GOT3 (cell line): ENCODE measurements at regions not wholly inside any gene's neighbourhood (a gene's known extent, or its start where the extent isn't known, plus 50 kb on each side); places are given as distances from the start of the nearest gene placed in this dataset.

Source experiments
- DNase-seq: peaks from one replicate; lab custom pipeline; 2025; ENCODE audit warnings: mixed read lengths; lab: John Stamatoyannopoulos, UW

DNA sequence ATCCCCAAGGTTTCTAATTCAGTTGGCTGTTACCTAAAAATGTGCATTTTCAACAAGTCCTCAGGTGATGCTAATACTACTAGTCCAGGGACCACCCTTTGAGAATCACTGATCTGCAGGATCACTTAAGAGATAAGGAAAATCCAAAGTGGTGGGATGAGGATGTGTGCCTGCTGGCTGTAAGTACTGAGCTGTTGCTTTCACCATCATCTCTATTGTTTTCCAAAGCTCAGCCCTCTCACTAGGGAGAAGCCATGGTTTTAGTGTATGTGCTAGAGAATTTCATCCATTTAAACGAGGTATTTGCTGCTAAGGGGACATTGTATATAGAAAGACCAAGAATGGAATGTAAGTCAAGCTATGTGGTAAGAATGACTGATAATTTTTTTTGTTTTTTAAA is 202.3 kb downstream of the KIF21A start:
- no peak for DNase-seq

DNA sequence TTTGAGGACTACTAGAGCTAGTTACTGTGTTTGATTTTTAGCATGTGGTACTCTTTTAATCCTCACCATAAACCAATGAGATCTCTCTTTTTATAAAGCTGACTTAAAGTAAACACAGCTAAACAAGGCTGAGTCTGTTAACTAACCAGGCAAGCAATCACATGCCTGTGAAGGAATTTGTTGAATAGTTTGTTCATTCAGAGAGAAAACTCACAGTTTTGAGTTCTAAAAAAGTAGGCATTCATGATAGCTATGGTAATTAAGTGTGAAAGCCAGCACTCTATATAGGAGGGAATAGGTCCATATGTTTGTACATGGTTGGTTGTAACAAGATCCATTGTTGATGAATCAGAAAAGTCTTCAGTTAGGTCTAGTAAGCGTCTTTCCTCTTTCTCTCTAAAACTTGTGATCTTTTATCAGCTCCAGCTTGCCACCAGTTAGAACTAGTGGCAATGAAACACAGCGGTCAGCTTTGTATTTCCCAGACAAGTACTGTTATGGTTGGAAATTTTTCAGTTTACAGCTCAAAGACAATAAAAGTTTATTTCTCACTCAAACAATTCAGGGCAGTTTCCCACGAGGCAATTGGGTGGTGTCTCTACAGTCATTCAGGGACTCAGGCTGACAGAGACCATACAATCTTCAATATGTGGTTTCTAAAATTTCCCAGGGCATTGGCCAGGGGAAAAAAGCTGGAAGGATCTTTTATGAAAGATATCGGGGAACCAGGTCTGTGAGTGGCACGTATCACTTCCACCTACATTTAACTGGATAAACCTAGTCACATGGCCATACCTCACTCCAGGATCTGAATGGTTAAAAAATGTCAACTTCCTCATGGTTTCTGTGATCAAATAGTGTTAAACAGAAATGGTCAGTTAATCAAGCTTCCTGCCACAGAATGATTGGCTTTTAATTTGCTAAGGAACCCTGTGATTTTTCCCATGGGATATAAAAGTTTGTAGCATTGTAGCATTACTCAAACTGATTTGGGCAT is 203.1 kb downstream of the KIF21A start:
- DNase-seq, result no peak

GRCh38 chr12:39237004-39237403 is 205.9 kb downstream of the KIF21A start:
- DNase-seq, result no peak

DNA sequence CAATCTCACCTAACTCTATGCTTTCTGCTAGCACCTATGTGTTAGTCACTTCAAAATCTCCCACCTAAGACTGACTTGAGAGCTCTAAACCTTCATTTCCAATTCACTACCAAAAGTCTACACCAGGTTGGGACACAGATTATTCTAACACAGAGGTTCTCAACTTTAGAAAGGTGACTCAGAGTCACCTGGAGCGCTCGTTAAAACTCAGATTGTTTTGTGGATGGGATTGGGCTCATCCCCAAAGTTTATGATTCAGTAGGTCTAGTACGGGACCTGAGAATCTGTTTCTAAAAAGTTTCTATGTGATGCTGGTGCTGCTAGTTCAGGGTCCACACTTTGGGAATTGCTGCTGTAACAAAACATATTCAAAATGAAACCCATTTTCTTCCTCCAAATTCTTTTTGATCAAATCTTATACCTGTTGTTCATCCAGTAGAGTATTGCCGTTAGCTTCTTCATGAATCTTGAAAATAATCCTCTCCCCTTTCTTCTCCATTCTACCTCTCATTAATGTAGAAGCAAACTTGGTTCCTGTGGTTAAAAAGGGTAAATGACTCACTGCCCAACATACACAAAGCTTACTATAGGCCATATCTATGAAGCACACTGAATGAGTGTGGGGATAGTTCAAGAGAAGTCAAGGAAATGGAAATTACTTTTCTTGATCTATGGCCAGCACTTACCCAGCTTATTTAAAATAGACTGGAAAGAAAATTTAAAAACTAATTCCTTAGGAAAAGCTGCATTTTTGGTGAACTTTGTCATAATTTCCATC is 206.7 kb downstream of the KIF21A start:
- no peak for DNase-seq

- no peak for DNase-seq
These were observed 212.8 kb downstream of the KIF21A start for GRCh38 chr12:39230086-39230485.

GRCh38 chr12:39227218-39227617 is 215.7 kb downstream of the KIF21A start:
- no peak for DNase-seq

GRCh38 chr12:39224971-39225370 is 217.9 kb downstream of the KIF21A start:
- DNase-seq, result no peak

GRCh38 chr12:39205969-39206368 is 237.0 kb downstream of the KIF21A start:
- no peak for DNase-seq

DNA sequence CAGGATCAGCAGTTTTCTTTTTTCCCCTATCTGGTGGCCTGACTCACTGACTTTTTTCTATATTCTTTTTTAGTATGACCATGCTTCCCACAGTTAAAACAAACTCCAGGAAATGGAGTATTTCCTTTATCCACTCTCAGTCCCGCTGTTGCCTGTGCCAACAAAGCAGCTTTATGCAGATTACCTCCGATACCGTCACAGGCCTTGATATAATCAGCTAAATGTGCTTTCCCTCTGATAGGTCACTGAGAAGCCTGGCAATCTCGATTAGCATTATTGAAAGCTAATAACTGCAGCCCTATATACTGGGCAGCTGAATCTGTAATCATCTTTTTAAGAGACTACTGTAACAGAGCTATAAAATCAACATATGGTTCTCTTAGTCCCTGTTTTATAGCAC is 243.6 kb downstream of the KIF21A start:
- no peak for DNase-seq

DNA sequence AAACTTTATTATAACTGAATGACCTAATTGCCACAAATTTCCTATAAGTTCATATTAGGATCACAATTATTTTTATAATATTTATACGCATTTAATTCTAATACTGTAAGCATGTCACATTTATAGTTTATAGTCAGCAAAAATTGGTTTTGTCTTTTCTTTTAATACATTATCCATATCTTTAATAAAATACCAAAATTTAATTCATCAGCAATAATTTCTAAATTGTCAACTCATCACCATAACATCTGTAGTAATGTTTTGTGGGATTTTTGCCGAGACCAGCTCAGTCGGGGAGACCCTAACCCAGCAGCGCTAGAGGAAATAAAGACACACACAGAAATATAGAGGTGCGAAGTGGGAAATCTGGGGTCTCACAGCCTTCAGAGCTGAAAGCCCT is 254.2 kb downstream of the KIF21A start:
- no peak for DNase-seq

GRCh38 chr12:39186744-39187143 is 256.2 kb downstream of the KIF21A start:
- DNase-seq, result no peak

GRCh38 chr12:39178837-39179236 is 264.1 kb downstream of the KIF21A start:
- DNase-seq, result no peak

DNA sequence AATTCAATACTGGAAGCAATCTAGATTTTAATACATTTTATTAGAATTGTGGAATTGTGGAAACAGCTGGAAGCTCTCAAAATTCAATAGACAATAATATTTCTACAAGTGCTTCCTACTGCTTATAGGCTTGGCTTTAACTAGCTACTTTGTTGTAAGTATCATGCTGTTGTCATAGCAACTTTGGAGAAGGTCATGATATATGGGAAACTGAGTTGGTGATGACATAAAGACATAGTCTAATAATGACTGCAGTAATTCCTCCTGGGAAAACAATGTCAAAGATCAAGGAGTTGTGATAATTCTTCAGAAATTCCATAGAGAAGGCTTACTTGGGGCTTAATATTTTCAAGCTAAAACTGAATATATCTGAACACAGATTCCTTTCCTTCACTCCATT is 266.6 kb downstream of the KIF21A start:
- DNase-seq, result no peak

- no peak for DNase-seq
These were observed 268.3 kb upstream of the CPNE8 start for GRCh38 chr12:39173726-39174125.

DNA sequence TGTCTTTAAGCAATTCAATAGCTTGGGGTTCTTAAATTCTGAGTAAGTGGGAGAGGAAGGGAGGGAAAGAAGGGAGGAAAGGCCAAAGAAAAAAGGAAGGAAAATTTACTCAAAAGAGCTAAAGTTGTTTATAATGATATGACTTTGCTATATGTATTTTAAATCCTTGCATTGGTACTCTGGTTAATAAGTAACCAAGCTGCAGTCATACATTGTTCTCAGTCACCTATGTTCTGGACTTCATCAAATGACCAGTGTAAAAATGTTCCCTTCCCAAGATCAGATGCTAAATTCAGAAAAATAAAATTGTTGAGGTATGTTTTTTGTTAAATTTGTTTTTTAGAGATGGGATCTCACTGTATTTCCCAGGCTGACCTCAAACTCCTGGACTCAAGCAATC is 259.9 kb upstream of the CPNE8 start:
- no peak for DNase-seq

GRCh38 chr12:39161465-39162085 is 256.2 kb upstream of the CPNE8 start:
- DNase-seq, result no peak

GRCh38 chr12:39157696-39158342 is 252.4 kb upstream of the CPNE8 start:
- no peak for DNase-seq

DNA sequence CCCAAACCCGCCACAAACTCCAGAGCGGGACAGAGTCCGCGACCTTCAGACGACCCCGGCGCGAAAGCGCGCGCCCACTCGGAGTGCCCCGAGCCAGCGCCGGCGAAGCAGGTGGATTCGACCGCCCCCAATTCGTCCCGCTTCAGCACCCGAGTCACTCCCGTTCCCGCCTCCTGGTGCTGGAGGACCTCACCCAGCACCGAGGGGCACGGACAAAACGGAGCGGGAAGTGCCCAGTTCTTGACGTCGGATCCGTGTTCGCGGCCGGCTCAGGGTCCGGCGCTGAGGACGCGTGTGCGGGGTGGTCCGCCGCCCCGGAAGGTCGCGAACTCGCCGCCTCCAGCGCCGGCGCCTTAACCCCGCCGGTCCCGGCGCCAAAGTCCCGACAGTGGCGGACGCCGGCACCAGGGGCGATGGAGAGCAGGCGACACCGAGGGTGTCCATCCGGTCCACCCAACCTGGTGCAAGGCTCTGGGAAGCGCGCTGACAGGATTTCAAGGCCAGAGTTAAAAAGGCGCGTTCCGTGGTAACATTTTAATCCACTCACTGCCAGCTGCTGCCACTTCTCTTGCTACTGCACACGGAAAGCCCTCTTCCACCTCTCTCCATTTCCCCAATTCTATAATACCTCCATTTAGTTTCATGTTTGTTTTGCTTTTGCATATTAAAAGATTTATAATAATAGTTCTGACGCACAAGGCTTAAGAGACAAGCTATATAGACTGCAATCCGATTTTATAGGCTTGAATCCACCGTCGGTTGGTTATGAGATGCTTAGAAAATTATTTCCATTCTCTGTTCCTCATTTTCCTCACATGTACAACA is 240.0 kb upstream of the CPNE8 start:
- no peak for DNase-seq

DNA sequence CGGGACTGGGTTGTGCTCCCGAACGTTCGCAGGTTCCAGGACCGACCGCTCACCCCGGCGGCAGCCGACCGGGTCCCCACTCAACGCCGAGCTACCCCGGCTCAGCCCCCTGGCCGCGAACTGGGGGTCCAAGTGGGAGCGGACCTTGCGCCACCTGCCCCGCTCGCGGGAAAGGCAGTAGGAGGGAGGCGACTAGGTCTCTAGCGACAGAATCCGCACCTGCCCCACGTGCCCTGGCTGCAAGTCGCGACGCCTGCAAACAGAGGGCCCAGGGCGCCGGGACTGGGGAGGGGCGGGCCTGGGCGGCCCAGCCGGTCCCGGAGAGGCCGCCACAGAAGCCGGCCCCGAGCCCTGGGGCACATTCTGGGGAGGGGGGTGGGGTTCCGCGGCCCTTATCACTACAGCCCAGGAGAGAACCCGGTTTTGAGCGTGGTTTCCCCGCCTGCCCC is 239.2 kb upstream of the CPNE8 start:
- no peak for DNase-seq

DNA sequence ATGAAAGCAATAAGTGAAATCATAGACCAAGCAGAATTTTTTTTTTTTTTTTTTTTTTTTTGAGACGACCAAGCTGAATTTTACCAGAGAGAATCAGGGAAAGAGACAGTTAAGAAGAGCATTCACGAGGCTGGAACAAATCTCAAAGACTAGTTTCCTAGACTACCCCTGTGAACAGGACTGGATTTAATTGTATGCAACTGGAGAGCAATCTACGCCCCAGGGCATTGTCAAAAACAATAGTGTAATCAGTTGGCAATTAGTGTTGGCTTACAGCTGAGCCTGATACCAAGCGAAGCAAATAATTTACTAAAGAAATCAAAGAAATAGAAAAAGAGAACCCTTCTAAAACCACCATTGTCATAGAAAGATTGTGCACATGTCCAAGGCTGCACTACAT is 232.9 kb upstream of the CPNE8 start:
- no peak for DNase-seq

DNA sequence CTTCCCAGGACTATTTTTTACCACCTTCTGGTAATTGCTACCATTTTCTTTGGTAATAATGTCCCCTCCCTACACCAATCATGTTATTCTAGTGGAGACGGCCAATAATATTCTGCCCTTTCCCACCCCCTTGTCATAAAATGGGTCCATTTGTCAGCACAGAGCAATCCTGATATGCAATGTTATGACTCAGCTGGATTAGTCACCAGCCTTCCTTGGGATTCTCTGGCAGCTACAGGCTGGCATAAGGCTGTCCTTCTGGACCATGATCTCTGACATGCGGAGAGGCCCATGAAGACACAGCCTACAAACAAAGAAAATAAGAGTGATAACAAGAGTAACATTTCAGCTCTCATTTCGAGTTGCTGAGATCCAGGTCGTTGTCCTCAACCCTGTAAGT is 222.0 kb upstream of the CPNE8 start:
- peak; percentile 47 for DNase-seq
